K562 (cell line): ENCODE measurements at regions not wholly inside any gene's neighbourhood (a gene's known extent, or its start where the extent isn't known, plus 50 kb on each side); places are given as distances from the start of the nearest gene placed in this dataset.

Experiments
- ATAC-seq: fragments of 200-7000 bp; cut with Tn5 transposase; 3 replicates; pipeline ENCODE4 v1.9.1; 2020; ENCODE audit warnings: moderate library complexity
- BruUV-seq: library from RNA; stranded (reverse); fragments of 400-500 nt; replicated peaks from 2 replicates; lab custom pipeline; 2021; lab: Mats Ljungman, UMichigan
- CTCF ChIA-PET: fragments of 300-600 bp; formaldehyde crosslinking; extraction: SDS; loops from one replicate; lab custom pipeline; 2021; ENCODE audit warnings: low intra/inter-chr PET ratio; lab: Yijun Ruan, JAX
- POLR2A ChIA-PET: fragments of 300-600, 350-650 bp; sonication (Branson Sonifier 250); formaldehyde crosslinking; extraction: SDS; loops from one replicate; lab custom pipeline; 2021; ENCODE audit warnings: antibody characterized with exemption, inconsistent platforms; lab: Yijun Ruan, JAX
- DNase-seq, 4 experiments: peaks; one replicate each; pipeline versions ENCODE4 v3.0.0 to v3.0.0-alpha.2; 2011 to 2018; ENCODE audit warnings: low spot score in 3 of 4, mixed read lengths in 3 of 4; ENCODE audit errors: extremely low read depth in 1 of 4
- FAIRE-seq: peaks from 2 replicates; lab custom pipeline; 2011; peaks lifted over from hg19 to GRCh38; lab: Jason Lieb, UNC
- H2AFZ ChIP-seq: 2 replicates; pipeline ENCODE4 v1.6.0; 2011; ENCODE audit warnings: low read depth, low read length, control low read depth, inconsistent platforms
- H3K27ac ChIP-seq: fragments of 200-600 bp; 3 replicates; pipeline ENCODE4 v1.8.0; 2011; ENCODE audit warnings: low read depth, mild to moderate bottlenecking, control low read depth, inconsistent platforms, low read length, moderate library complexity, mixed read lengths; ENCODE audit errors: extremely low read depth
- H3K27me3 ChIP-seq, 2 experiments: fragments of 300-600 bp in 1 of 2; 2 replicates in 1 of 2; 3 replicates in 1 of 2; pipeline versions ENCODE4 v1.6.0 to v1.8.0; 2011; ENCODE audit warnings: inconsistent platforms in 2 of 2, low read length in 2 of 2, mild to moderate bottlenecking in 1 of 2, mixed read lengths in 1 of 2, moderate library complexity in 1 of 2; ENCODE audit not compliant: control insufficient read depth in 2 of 2, insufficient read depth in 2 of 2
- H3K36me3 ChIP-seq: fragments of 300-600 bp; 3 replicates; pipeline ENCODE4 v1.8.0; 2011; ENCODE audit warnings: mild to moderate bottlenecking, low read length, inconsistent platforms; ENCODE audit not compliant: control insufficient read depth, insufficient read depth
- H3K4me1 ChIP-seq, 2 experiments: fragments of 200-600 bp in 1 of 2; replicated peaks in 1 of 2; 2 replicates in 1 of 2; 3 replicates in 1 of 2; pipeline versions ENCODE4 v1.5.1 to v1.8.0; 2011; ENCODE audit warnings: inconsistent platforms in 2 of 2, low read length in 2 of 2, mild to moderate bottlenecking in 1 of 2, mixed read lengths in 1 of 2, moderate library complexity in 1 of 2; ENCODE audit not compliant: control insufficient read depth in 2 of 2, insufficient read depth in 2 of 2
- H3K4me2 ChIP-seq: 2 replicates; pipeline ENCODE4 v1.6.1; 2011; ENCODE audit warnings: low read length, control low read depth, inconsistent platforms, mixed read lengths; ENCODE audit not compliant: insufficient read depth
- H3K4me3 ChIP-seq: fragments of 200-600 bp; sonication (generic), shearing (Covaris generic); 2 replicates; pipeline ENCODE4 v1.5.1; 2016; ENCODE audit warnings: control low read depth, inconsistent platforms
- H3K79me2 ChIP-seq: fragments of 200-600 bp; 3 replicates; pipeline ENCODE4 v1.8.0; 2011; ENCODE audit warnings: low read length, inconsistent platforms; ENCODE audit not compliant: control insufficient read depth, insufficient read depth
- H3K9ac ChIP-seq, 2 experiments: 2 replicates each; pipeline versions ENCODE4 v1.6.0 to v1.6.1; 2011; ENCODE audit warnings: low read depth in 2 of 2, low read length in 2 of 2, control low read depth in 1 of 2, inconsistent platforms in 1 of 2, mild to moderate bottlenecking in 1 of 2, mixed read lengths in 1 of 2; ENCODE audit not compliant: insufficient read depth in 1 of 2
- H3K9me1 ChIP-seq: one replicate; pipeline ENCODE4 v1.6.0; 2011; ENCODE audit warnings: inconsistent platforms, mild to moderate bottlenecking, low read length, moderate library complexity; ENCODE audit not compliant: control insufficient read depth, insufficient read depth
- H3K9me3 ChIP-seq: replicated peaks from 2 replicates; pipeline ENCODE4 v1.5.1; 2011; ENCODE audit warnings: low read depth, low read length, inconsistent platforms; ENCODE audit not compliant: control insufficient read depth, insufficient read depth
- H4K20me1 ChIP-seq: replicated peaks from 2 replicates; pipeline ENCODE4 v1.6.1; 2011; ENCODE audit warnings: low read length, inconsistent platforms, mixed read lengths; ENCODE audit not compliant: control insufficient read depth, insufficient read depth
- FOS ChIP-seq: IDR thresholded peaks from 3 replicates; pipeline ENCODE4 v1.6.1; 2011; ENCODE audit not compliant: insufficient read length; ENCODE audit errors: extremely low read depth
- HDAC3 ChIP-seq: fragments of 450-650 bp; IDR thresholded peaks from 2 replicates; pipeline ENCODE4 v1.6.1; 2018; ENCODE audit warnings: borderline replicate concordance, mild to moderate bottlenecking, moderate library complexity; ENCODE audit not compliant: partially characterized antibody
- HLTF ChIP-seq: fragments of 450-650 bp; IDR thresholded peaks from 2 replicates; pipeline ENCODE4 v1.6.1; 2016
- LCOR ChIP-seq: sonication (generic); formaldehyde crosslinking; IDR thresholded peaks from 2 replicates; pipeline ENCODE4 v1.8.0; 2022; ENCODE audit warnings: mild to moderate bottlenecking, missing genetic modification reagents
- LEF1 ChIP-seq: fragments of 450-650 bp; IDR thresholded peaks from 2 replicates; pipeline ENCODE4 v1.6.1; 2016; ENCODE audit warnings: mild to moderate bottlenecking
- MBD1 ChIP-seq: fragments of 250-450 bp; sonication (Bioruptor Pico); IDR thresholded peaks from 2 replicates; pipeline ENCODE4 v1.8.0; 2022; ENCODE audit warnings: inconsistent platforms
- MCM2 ChIP-seq: fragments of 450-650 bp; IDR thresholded peaks from 2 replicates; pipeline ENCODE4 v1.6.1; 2017; ENCODE audit warnings: low read depth, mild to moderate bottlenecking
- MYC ChIP-seq, 2 experiments: fragments of 250-450 bp in 1 of 2; sonication (Bioruptor Pico) in 1 of 2; IDR thresholded peaks; 2 replicates each; pipeline versions ENCODE4 v1.5.1 to v1.6.1; 2012 to 2021; ENCODE audit warnings: low read depth in 2 of 2, borderline replicate concordance in 1 of 2, improper control_type of control experiment in 1 of 2, low read length in 1 of 2, mild to moderate bottlenecking in 1 of 2, moderate library complexity in 1 of 2
- PHF20 ChIP-seq: fragments of 450-650 bp; IDR thresholded peaks from 2 replicates; pipeline ENCODE4 v1.6.1; 2018; ENCODE audit not compliant: partially characterized antibody
- RBFOX2 ChIP-seq: fragments of 200-400 bp; formaldehyde crosslinking; IDR thresholded peaks from 2 replicates; pipeline ENCODE4 v1.6.1; 2017; ENCODE audit warnings: low read depth, mild to moderate bottlenecking, low read length, moderate library complexity
- RBM17 ChIP-seq: fragments of 200-400 bp; formaldehyde crosslinking; IDR thresholded peaks from 2 replicates; pipeline ENCODE4 v1.6.1; 2017; ENCODE audit warnings: low read depth, mild to moderate bottlenecking, low read length, borderline replicate concordance
- SRSF9 ChIP-seq: fragments of 200-400 bp; formaldehyde crosslinking; IDR thresholded peaks from 2 replicates; pipeline ENCODE4 v1.6.1; 2017; ENCODE audit warnings: low read depth, low read length, borderline replicate concordance
- ZBTB17 ChIP-seq: fragments of 450-650 bp; formaldehyde crosslinking; IDR thresholded peaks from 2 replicates; pipeline ENCODE4 v1.4.0; 2020; ENCODE audit warnings: mild to moderate bottlenecking
- ZBTB9 ChIP-seq: fragments of 450-650 bp; formaldehyde crosslinking; IDR thresholded peaks from 2 replicates; pipeline ENCODE4 v1.4.0; 2020; ENCODE audit warnings: mild to moderate bottlenecking, moderate library complexity
- ZKSCAN1 ChIP-seq: fragments of 150-350 bp; IDR thresholded peaks from 2 replicates; pipeline ENCODE4 v1.6.1; 2016; ENCODE audit warnings: low read depth, low read length
- in situ Hi-C: fragments of 300-500 bp; cut with MboI; formaldehyde crosslinking; loops from 4 replicates; pipeline ENCODE4 v1.15.0; 2018; ENCODE audit warnings: inconsistent platforms, mixed read lengths
- intact Hi-C: fragments of 100-400 bp; cut with micrococcal nuclease; formaldehyde crosslinking; loops from 2 replicates; pipeline ENCODE4 v1.14.2; 2022
- TF ChIP-seq, protein P1 (sequence below), 2 experiments: fragments of 450-650 bp in 1 of 2; IDR thresholded peaks; 2 replicates each; pipeline ENCODE4 v1.6.1; 2011 to 2017; ENCODE audit warnings: low read depth in 2 of 2, antibody characterized with exemption in 1 of 2, borderline replicate concordance in 1 of 2, low read length in 1 of 2, mild to moderate bottlenecking in 1 of 2, mixed read lengths in 1 of 2; ENCODE audit not compliant: control insufficient read depth in 1 of 2

DNA sequence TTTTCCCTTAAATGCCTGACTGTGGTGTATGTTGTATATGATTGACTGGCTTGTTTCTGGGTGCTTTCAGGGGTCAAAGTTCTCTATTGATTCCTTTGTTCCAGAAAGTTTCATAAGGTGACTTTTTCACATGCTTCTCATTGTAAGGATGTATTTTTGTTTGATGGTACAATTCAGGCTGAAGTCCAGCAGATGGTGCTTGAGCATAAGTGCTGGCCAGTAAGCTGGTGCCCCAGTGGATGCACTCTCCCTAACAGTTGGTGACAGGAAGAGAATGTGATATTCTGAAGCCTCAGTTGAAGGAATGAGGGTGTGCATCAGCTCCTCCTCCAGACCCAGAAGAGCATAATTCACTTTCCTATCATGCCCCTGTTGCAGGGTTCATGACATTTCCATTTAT is 1941.6 kb upstream of the PRR20A start:
- intact Hi-C loops (no loop called here), in situ Hi-C loops (no loop called here)
- no peak for DNase-seq
- Histone ChIP-seq H4K20me1 (no peaks in the 10 kb centered on the region), H3K27me3 (no peaks in the 10 kb centered on the region), H3K4me3 (no peak overlapping the region), H3K4me2 (no peak overlapping the region), H3K79me2 (no peaks in the 10 kb centered on the region), H3K9me1 (no peaks in the 10 kb centered on the region), H3K27ac (no peak overlapping the region), H2AFZ (no peak overlapping the region), H3K9ac (no peak overlapping the region), H3K36me3 (no peaks in the 10 kb centered on the region), H3K4me1 (no peaks in the 10 kb centered on the region), H3K9me3 (no peaks in the 10 kb centered on the region)
- ChIA-PET POLR2A (no interaction called here), CTCF (no interaction called here)
- ATAC-seq: no peak
- no TSS peak for BruUV-seq
- no peak for FAIRE-seq
- TF ChIP-seq ZBTB17: no peak
- TF ChIP-seq MBD1 (CRISPR knock-in tag): no peak
- no peak for TF ChIP-seq PHF20
- no peak for TF ChIP-seq HLTF
- no peak for TF ChIP-seq MCM2
- TF ChIP-seq, protein P1, sequence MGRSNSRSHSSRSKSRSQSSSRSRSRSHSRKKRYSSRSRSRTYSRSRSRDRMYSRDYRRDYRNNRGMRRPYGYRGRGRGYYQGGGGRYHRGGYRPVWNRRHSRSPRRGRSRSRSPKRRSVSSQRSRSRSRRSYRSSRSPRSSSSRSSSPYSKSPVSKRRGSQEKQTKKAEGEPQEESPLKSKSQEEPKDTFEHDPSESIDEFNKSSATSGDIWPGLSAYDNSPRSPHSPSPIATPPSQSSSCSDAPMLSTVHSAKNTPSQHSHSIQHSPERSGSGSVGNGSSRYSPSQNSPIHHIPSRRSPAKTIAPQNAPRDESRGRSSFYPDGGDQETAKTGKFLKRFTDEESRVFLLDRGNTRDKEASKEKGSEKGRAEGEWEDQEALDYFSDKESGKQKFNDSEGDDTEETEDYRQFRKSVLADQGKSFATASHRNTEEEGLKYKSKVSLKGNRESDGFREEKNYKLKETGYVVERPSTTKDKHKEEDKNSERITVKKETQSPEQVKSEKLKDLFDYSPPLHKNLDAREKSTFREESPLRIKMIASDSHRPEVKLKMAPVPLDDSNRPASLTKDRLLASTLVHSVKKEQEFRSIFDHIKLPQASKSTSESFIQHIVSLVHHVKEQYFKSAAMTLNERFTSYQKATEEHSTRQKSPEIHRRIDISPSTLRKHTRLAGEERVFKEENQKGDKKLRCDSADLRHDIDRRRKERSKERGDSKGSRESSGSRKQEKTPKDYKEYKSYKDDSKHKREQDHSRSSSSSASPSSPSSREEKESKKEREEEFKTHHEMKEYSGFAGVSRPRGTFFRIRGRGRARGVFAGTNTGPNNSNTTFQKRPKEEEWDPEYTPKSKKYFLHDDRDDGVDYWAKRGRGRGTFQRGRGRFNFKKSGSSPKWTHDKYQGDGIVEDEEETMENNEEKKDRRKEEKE (IDR thresholded peaks at IDR 0.05; ENCODE audit: borderline replicate concordance in 1 of 2, control insufficient read depth in 1 of 2, low read depth in 2 of 2, low read length in 1 of 2): no peak
- TF ChIP-seq ZKSCAN1: no peak
- TF ChIP-seq RBFOX2: no peak
- TF ChIP-seq MYC (IDR thresholded peaks at IDR 0.05; ENCODE audit: low read depth, low read length): no peak
- no peak for TF ChIP-seq MYC (CRISPR knock-in tag; IDR thresholded peaks at IDR 0.05; ENCODE audit: borderline replicate concordance, low read depth)
- TF ChIP-seq RBM17: no peak
- TF ChIP-seq LCOR: no peak
- no peak for TF ChIP-seq SRSF9
- no peak for TF ChIP-seq ZBTB9
- TF ChIP-seq FOS: no peak
- no peak for TF ChIP-seq LEF1
- TF ChIP-seq HDAC3: no peak
- TF ChIP-seq, all 486 proteins: peak for 0
